ENCODE measurements at regions not wholly inside any gene's neighbourhood (a gene's known extent, or its start where the extent isn't known, plus 50 kb on each side); places are given as distances from the start of the nearest gene placed in this dataset.

- no peak for TF ChIP-seq POLR2AphosphoS5 (IDR thresholded peaks at IDR 0.05; ENCODE audit: low read depth, low read length)
- no peak for TF ChIP-seq SIN3A (IDR thresholded peaks at IDR 0.05; ENCODE audit: borderline replicate concordance, insufficient read depth, low read length)
- no peak for TF ChIP-seq REST (IDR thresholded peaks at IDR 0.05; ENCODE audit: insufficient read depth in 1 of 2, low read depth in 2 of 2, low read length in 2 of 2)
These were observed 657.6 kb upstream of the SYT4 start for GRCh38 chr18:43934781-43935471.

All from PFSK-1 (cell line).